Suprapubic skin (tissue), 4 donors: ENCODE measurements at regions not wholly inside any gene's neighbourhood (a gene's known extent, or its start where the extent isn't known, plus 50 kb on each side); places are given as distances from the start of the nearest gene placed in this dataset.

Experiments
- DNase-seq, 2 donors: peaks; one replicate each; pipeline ENCODE4 v3.0.0-alpha.2; 2019; ENCODE audit warnings: low spot score in 2 of 2
- H3K27ac ChIP-seq: fragments of 200-600 bp; sonication (generic); one replicate; pipeline ENCODE4 v1.5.1; 2019
- H3K27me3 ChIP-seq: fragments of 200-600 bp; sonication (generic); one replicate; pipeline ENCODE4 v1.5.1; 2019
- H3K36me3 ChIP-seq: fragments of 200-600 bp; sonication (generic); one replicate; pipeline ENCODE4 v1.5.1; 2019
- H3K4me1 ChIP-seq: fragments of 200-600 bp; sonication (generic); one replicate; pipeline ENCODE4 v1.5.1; 2019
- H3K4me3 ChIP-seq: fragments of 200-600 bp; sonication (generic); one replicate; pipeline ENCODE4 v1.5.1; 2019; ENCODE audit warnings: mild to moderate bottlenecking
- H3K9me3 ChIP-seq: fragments of 200-600 bp; sonication (generic); one replicate; pipeline ENCODE4 v1.5.1; 2019
- CTCF ChIP-seq, 2 donors: fragments of 200-600 bp in 1 of 2; fragments of 450-650 bp in 1 of 2; sonication (generic) in 1 of 2; IDR thresholded peaks; one replicate each; pipeline ENCODE4 v1.5.1; 2016 to 2019; ENCODE audit warnings: antibody characterized with exemption in 2 of 2, mild to moderate bottlenecking in 1 of 2, moderate library complexity in 1 of 2
- EP300 ChIP-seq: sonication (generic); formaldehyde crosslinking; IDR thresholded peaks from one replicate; pipeline ENCODE4 v1.6.1; 2017; ENCODE audit warnings: antibody characterized with exemption
- POLR2A ChIP-seq, 2 donors: fragments of 450-650 bp; IDR thresholded peaks; one replicate each; pipeline ENCODE4 v1.6.1; 2017; ENCODE audit warnings: antibody characterized with exemption in 2 of 2, mild to moderate bottlenecking in 2 of 2, moderate library complexity in 2 of 2
- POLR2AphosphoS5 ChIP-seq, 3 donors: sonication (generic); formaldehyde crosslinking; IDR thresholded peaks; one replicate each; pipeline ENCODE4 v1.6.1; 2017; ENCODE audit warnings: antibody characterized with exemption in 3 of 3
- WGBS: methylation state at CpG from one replicate; pipeline ENCODE4 v1.1.5; 2018; 5-methylcytosine and 5-hydroxymethylcytosine counted together

GRCh38 chr4:141306331-141306730, 85.6 kb downstream of the ZNF330 start:
- Histone ChIP-seq H3K9me3 (no peaks in the 10 kb centered on the region), H3K4me1 (no peaks in the 10 kb centered on the region), H3K27me3 (no peaks in the 10 kb centered on the region), H3K27ac (no peak overlapping the region), H3K4me3 (no peak overlapping the region), H3K36me3 (no peaks in the 10 kb centered on the region)
- 78% methylated on average over 7 of the region's 7 CpGs for WGBS
- no peak for DNase-seq
- TF ChIP-seq POLR2AphosphoS5 (IDR thresholded peaks at IDR 0.05) (no peak), EP300 (no peak), CTCF (IDR thresholded peaks at IDR 0.05) (no peak), POLR2A (IDR thresholded peaks at IDR 0.05) (no peak)

- Histone ChIP-seq H3K4me3 (no peak overlapping the region), H3K36me3 (no peaks in the 10 kb centered on the region), H3K4me1 (no peaks in the 10 kb centered on the region), H3K27me3 (no peaks in the 10 kb centered on the region), H3K27ac (no peak overlapping the region), H3K9me3 (no peaks in the 10 kb centered on the region)
- WGBS: 25% methylated on average over 5 of the region's 5 CpGs
- TF ChIP-seq POLR2AphosphoS5 (IDR thresholded peaks at IDR 0.05): no peak
- peak; percentile 46 to 68 for TF ChIP-seq CTCF (IDR thresholded peaks at IDR 0.05)
- no peak for TF ChIP-seq EP300
- TF ChIP-seq POLR2A (IDR thresholded peaks at IDR 0.05): no peak
- DNase-seq: peak in 1 of 2 donors; percentile 60
Measured at GRCh38 chr4:141307241-141307689, 86.6 kb downstream of the ZNF330 start.

DNA sequence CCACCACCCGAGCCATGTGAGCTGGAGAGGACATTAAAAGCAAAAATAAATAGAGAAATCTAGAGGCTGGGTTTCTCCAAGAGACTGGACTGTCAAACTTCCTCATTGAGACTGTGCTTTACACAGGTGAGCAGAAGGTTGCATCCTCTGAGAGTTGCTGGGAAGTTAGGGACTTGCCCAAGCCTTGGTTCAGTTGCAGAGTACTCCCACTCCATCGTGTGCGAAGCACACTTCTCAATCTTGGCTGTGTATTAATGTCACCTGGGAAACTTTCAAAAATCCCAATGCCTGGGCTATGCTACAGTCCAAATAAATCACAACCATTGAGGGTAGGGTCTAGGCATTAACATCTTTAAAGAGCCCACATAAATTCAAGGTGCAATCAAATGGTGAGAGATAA, 89.2 kb downstream of the ZNF330 start:
- WGBS: 79% methylated on average over 3 of the region's 3 CpGs
- H3K36me3 ChIP-seq: no peaks in the 10 kb centered on the region
- H3K27me3 ChIP-seq: no peaks in the 10 kb centered on the region
- no peaks in the 10 kb centered on the region for H3K4me1 ChIP-seq
- no peak for DNase-seq
- no peak overlapping the region for H3K27ac ChIP-seq
- H3K9me3 ChIP-seq: no peaks in the 10 kb centered on the region
- TF ChIP-seq POLR2AphosphoS5 (IDR thresholded peaks at IDR 0.05): no peak
- TF ChIP-seq CTCF (IDR thresholded peaks at IDR 0.05): no peak
- no peak for TF ChIP-seq POLR2A (IDR thresholded peaks at IDR 0.05)
- TF ChIP-seq EP300: no peak
- H3K4me3 ChIP-seq: no peak overlapping the region

GRCh38 chr4:141311246-141312204, 90.8 kb downstream of the ZNF330 start:
- H3K4me1 ChIP-seq: no peaks in the 10 kb centered on the region
- TF ChIP-seq EP300 (no peak), POLR2AphosphoS5 (IDR thresholded peaks at IDR 0.05) (no peak), POLR2A (IDR thresholded peaks at IDR 0.05) (no peak), CTCF (IDR thresholded peaks at IDR 0.05) (no peak)
- H3K9me3 ChIP-seq: no peaks in the 10 kb centered on the region
- H3K36me3 ChIP-seq: no peaks in the 10 kb centered on the region
- no peaks in the 10 kb centered on the region for H3K27me3 ChIP-seq
- no peak for DNase-seq
- H3K27ac ChIP-seq: no peak overlapping the region
- no peak overlapping the region for H3K4me3 ChIP-seq
- WGBS: 68% methylated on average over 5 of the region's 5 CpGs

DNA sequence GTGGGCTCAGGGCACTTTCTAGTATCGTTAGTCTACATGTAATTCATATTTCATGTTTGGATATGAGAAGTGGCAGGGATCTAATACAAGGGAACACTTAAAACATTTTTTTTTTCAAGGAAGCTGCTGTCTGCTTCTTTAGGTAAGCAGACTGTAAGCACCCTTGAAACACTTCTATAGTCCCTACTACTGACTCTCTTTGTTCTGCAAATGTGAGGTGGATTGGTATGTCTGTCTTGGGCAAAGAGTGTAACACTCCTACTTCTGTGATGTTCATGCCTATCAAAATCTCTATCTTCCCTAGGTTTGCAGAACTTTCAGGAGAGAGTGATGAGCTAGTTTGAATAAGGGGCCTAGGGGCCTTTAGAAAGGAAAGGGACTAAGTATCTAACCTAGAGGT, 93.9 kb downstream of the ZNF330 start:
- Histone ChIP-seq H3K36me3 (no peaks in the 10 kb centered on the region), H3K4me3 (no peak overlapping the region), H3K4me1 (no peaks in the 10 kb centered on the region), H3K27me3 (peaks cover under 1% of the 10 kb centered on the region), H3K9me3 (no peaks in the 10 kb centered on the region), H3K27ac (no peak overlapping the region)
- TF ChIP-seq POLR2AphosphoS5 (IDR thresholded peaks at IDR 0.05) (no peak), POLR2A (IDR thresholded peaks at IDR 0.05) (no peak), CTCF (IDR thresholded peaks at IDR 0.05) (no peak), EP300 (no peak)
- WGBS: 95% methylated on average over 1 of the region's 1 CpG
- no peak for DNase-seq
